SK-N-SH (cell line): ENCODE measurements at regions not wholly inside any gene's neighbourhood (a gene's known extent, or its start where the extent isn't known, plus 50 kb on each side); places are given as distances from the start of the nearest gene placed in this dataset.

Experiments used
- CTCF ChIP-seq: fragments of 200-600 bp; sonication (generic); IDR thresholded peaks from 2 replicates; pipeline ENCODE4 v1.6.1; 2017; ENCODE audit warnings: antibody characterized with exemption, mild to moderate bottlenecking, moderate library complexity
- EP300 ChIP-seq, 2 experiments: IDR thresholded peaks; 2 replicates each; pipeline versions ENCODE4 v1.4.0 to v1.6.1; 2012; ENCODE audit warnings: borderline replicate concordance in 1 of 2, low read depth in 1 of 2, low read length in 1 of 2
- EZH2phosphoT487 ChIP-seq: fragments of 200-600 bp; sonication (generic); IDR thresholded peaks from 2 replicates; pipeline ENCODE4 v1.6.1; 2017; ENCODE audit warnings: low read depth, mixed run types, mild to moderate bottlenecking, antibody characterized with exemption, moderate library complexity, borderline replicate concordance
- MXI1 ChIP-seq: IDR thresholded peaks from 2 replicates; pipeline ENCODE4 v1.6.1; 2012; ENCODE audit warnings: mild to moderate bottlenecking, low read depth, low read length, improper control_type of control experiment
- NRF1 ChIP-seq: IDR thresholded peaks from 2 replicates; pipeline ENCODE4 v1.6.1; 2012; ENCODE audit warnings: low read depth, mild to moderate bottlenecking, low read length
- PBX3 ChIP-seq: IDR thresholded peaks from 2 replicates; pipeline ENCODE4; 2012
- POLR2AphosphoS5 ChIP-seq: IDR thresholded peaks from 2 replicates; pipeline ENCODE4 v1.6.1; 2012; ENCODE audit warnings: low read depth, low read length
- RAD21 ChIP-seq: IDR thresholded peaks from 2 replicates; pipeline ENCODE4 v1.6.1; 2012; ENCODE audit warnings: mild to moderate bottlenecking, low read length
- TAF1 ChIP-seq: IDR thresholded peaks from 2 replicates; pipeline ENCODE4 v1.6.1; 2012; ENCODE audit warnings: low read depth, mild to moderate bottlenecking, low read length, moderate library complexity, borderline replicate concordance
- USF1 ChIP-seq: IDR thresholded peaks from 2 replicates; pipeline ENCODE4 v1.4.0; 2012; ENCODE audit warnings: low read depth, borderline replicate concordance
- ZBTB33 ChIP-seq: IDR thresholded peaks from 2 replicates; pipeline ENCODE4 v1.4.0; 2012; ENCODE audit warnings: low read depth, borderline replicate concordance

GRCh38 chr10:33795529-33795928 lies 461.1 kb upstream of the NRP1 start:
- TF ChIP-seq CTCF, result no peak
- TF ChIP-seq RAD21, result no peak
- TF ChIP-seq POLR2AphosphoS5, result no peak
- TF ChIP-seq EP300 (IDR thresholded peaks at IDR 0.05; ENCODE audit: borderline replicate concordance in 1 of 2, low read depth in 1 of 2, low read length in 1 of 2), result no peak
- no peak for TF ChIP-seq USF1
- no peak for TF ChIP-seq EZH2phosphoT487
- no peak for TF ChIP-seq NRF1
- no peak for TF ChIP-seq MXI1
- no peak for TF ChIP-seq ZBTB33
- no peak for TF ChIP-seq TAF1
- no peak for TF ChIP-seq PBX3
